ENCODE measurements at regions not wholly inside any gene's neighbourhood (a gene's known extent, or its start where the extent isn't known, plus 50 kb on each side); places are given as distances from the start of the nearest gene placed in this dataset.

DNA sequence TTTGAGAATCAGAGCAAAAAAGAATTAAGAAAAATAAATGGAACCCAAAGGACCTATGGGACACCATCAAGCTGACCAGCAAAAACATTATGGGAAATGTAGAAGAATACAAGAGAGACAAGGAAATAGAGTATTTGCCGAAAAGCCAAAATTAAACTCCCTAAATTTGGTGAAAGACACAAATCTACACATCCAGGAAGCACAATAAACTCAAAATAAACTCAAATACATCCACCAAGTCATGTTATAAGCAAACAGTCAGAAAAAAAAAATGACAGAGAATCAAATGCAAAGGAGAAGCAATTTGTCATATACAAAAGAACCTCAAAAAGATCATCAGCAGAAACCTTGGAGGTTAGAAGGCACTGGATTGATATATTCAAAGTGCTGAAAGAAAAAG, 105.4 kb downstream of the ZNF33B start:
- TF ChIP-seq EZH2 (IDR thresholded peaks at IDR 0.05; ENCODE audit: insufficient read depth, poor library complexity, severe bottlenecking) (no peak), EZH2phosphoT487 (IDR thresholded peaks at IDR 0.05; ENCODE audit: insufficient read depth, low read depth) (no peak)

Measured in GM23248 (cell line).